ENCODE measurements at regions not wholly inside any gene's neighbourhood (a gene's known extent, or its start where the extent isn't known, plus 50 kb on each side); places are given as distances from the start of the nearest gene placed in this dataset.

- DNase-seq: no peak
Observed at GRCh38 chr20:22216984-22217383, 367.4 kb downstream of the FOXA2 start.

- DNase-seq: no peak
Observed at GRCh38 chr20:22214296-22214695, 370.1 kb downstream of the FOXA2 start.

- DNase-seq: no peak
Observed at GRCh38 chr20:22213271-22213670, 371.1 kb downstream of the FOXA2 start.

GRCh38 chr20:22207280-22207679 is 377.1 kb downstream of the FOXA2 start:
- no peak for DNase-seq

GRCh38 chr20:22204801-22205200 is 379.6 kb downstream of the FOXA2 start:
- no peak for DNase-seq

GRCh38 chr20:22182148-22182547 is 402.2 kb downstream of the FOXA2 start:
- DNase-seq: no peak

- DNase-seq: no peak
Observed at GRCh38 chr20:22180244-22180643, 404.1 kb downstream of the FOXA2 start.

- no peak for DNase-seq
Observed at GRCh38 chr20:22160101-22160652, 424.2 kb downstream of the FOXA2 start.

GRCh38 chr20:22159276-22159675 is 425.1 kb downstream of the FOXA2 start:
- no peak for DNase-seq

- DNase-seq: no peak
Observed at GRCh38 chr20:22127587-22127986, 422.1 kb downstream of the PAX1 start.

GRCh38 chr20:22106308-22106938 is 401.0 kb downstream of the PAX1 start:
- DNase-seq: no peak

GRCh38 chr20:22101606-22102005 is 396.1 kb downstream of the PAX1 start:
- no peak for DNase-seq

- DNase-seq: no peak
Observed at GRCh38 chr20:22100686-22101085, 395.2 kb downstream of the PAX1 start.

- DNase-seq: no peak
Observed at GRCh38 chr20:22099348-22099747, 393.9 kb downstream of the PAX1 start.

GRCh38 chr20:22098511-22098910 is 393.0 kb downstream of the PAX1 start:
- no peak for DNase-seq

GRCh38 chr20:22093122-22093521 is 387.7 kb downstream of the PAX1 start:
- DNase-seq: no peak

GRCh38 chr20:22088882-22089281 is 383.4 kb downstream of the PAX1 start:
- DNase-seq: no peak

- no peak for DNase-seq
Observed at GRCh38 chr20:22080985-22081384, 375.5 kb downstream of the PAX1 start.

GRCh38 chr20:22074635-22075034 is 369.2 kb downstream of the PAX1 start:
- DNase-seq: no peak

GRCh38 chr20:22071841-22072240 is 366.4 kb downstream of the PAX1 start:
- DNase-seq: no peak

- DNase-seq: no peak
Observed at GRCh38 chr20:22070610-22071058, 365.2 kb downstream of the PAX1 start.

- no peak for DNase-seq
Observed at GRCh38 chr20:22063753-22064152, 358.3 kb downstream of the PAX1 start.

- DNase-seq: no peak
Observed at GRCh38 chr20:22062874-22063273, 357.4 kb downstream of the PAX1 start.

- no peak for DNase-seq
Observed at GRCh38 chr20:22060610-22061009, 355.1 kb downstream of the PAX1 start.

- no peak for DNase-seq
Observed at GRCh38 chr20:22058746-22059145, 353.3 kb downstream of the PAX1 start.
